ENCODE measurements at regions not wholly inside any gene's neighbourhood (a gene's known extent, or its start where the extent isn't known, plus 50 kb on each side); places are given as distances from the start of the nearest gene placed in this dataset.
"Not testable (repeated sequence)": the region's sequence is repeated elsewhere in the genome, so short reads cannot be mapped to it uniquely, and the experiment has no call there.

GRCh38 chr9:110023221-110023620 lies 184.7 kb downstream of the C9orf152 start:
- TF ChIP-seq, protein P1, sequence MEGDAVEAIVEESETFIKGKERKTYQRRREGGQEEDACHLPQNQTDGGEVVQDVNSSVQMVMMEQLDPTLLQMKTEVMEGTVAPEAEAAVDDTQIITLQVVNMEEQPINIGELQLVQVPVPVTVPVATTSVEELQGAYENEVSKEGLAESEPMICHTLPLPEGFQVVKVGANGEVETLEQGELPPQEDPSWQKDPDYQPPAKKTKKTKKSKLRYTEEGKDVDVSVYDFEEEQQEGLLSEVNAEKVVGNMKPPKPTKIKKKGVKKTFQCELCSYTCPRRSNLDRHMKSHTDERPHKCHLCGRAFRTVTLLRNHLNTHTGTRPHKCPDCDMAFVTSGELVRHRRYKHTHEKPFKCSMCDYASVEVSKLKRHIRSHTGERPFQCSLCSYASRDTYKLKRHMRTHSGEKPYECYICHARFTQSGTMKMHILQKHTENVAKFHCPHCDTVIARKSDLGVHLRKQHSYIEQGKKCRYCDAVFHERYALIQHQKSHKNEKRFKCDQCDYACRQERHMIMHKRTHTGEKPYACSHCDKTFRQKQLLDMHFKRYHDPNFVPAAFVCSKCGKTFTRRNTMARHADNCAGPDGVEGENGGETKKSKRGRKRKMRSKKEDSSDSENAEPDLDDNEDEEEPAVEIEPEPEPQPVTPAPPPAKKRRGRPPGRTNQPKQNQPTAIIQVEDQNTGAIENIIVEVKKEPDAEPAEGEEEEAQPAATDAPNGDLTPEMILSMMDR (IDR thresholded peaks at IDR 0.05): not testable (repeated sequence)
- TF ChIP-seq EP300, POLR2AphosphoS5, POLR2A (IDR thresholded peaks at IDR 0.05): not testable (repeated sequence)
